ENCODE measurements at regions not wholly inside any gene's neighbourhood (a gene's known extent, or its start where the extent isn't known, plus 50 kb on each side); places are given as distances from the start of the nearest gene placed in this dataset.

DNA sequence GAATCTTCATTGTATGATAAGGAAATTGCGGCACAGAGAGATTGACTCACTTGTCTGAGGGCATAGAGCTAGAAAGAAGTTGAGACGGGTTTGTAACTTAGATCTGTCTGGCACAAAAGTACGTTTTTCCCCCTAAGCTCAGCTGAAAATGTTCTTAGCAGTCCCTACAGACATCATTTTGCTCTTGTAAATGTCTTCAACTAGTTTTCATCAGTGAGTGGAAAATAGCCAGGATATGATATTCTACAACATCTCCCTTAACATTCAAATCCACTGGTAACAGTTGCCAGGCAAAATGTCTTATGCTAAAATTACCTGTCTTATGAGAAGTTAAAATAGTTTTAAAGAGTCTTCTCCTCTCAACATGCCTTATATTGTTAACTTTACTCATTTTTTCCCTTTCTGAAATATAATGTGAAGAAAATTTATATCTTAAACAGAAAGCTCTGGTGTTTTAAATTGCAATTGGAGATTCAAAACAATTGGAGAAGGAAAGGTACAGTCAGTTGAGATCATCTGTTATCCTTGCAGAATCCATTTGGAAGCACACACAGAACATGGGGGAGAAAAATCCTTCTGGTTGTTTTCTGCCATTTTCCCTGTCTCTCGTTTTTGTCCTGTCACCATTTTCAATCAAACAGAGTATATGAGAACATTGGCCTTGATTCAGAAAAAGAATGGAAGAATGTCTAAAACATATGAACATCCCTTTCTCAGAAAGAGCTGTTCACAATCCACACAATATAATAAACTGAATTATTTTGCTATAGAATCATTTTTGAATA is 255.0 kb downstream of the TRIB2 start:
- peaks cover 4% of the 10 kb centered on the region; the same call in 1 of the 2 replicates for H3K9me3 Mint-ChIP-seq
- no peaks in the 10 kb centered on the region for H3K27me3 Mint-ChIP-seq (ENCODE audit: insufficient read depth)
- no peak overlapping the region for H3K27ac Mint-ChIP-seq
- no peak overlapping the region for H3K4me3 Mint-ChIP-seq
- H3K4me1 Mint-ChIP-seq (ENCODE audit: low read depth), result peaks cover 14% of the 10 kb centered on the region
- TF ChIP-seq, protein P1, sequence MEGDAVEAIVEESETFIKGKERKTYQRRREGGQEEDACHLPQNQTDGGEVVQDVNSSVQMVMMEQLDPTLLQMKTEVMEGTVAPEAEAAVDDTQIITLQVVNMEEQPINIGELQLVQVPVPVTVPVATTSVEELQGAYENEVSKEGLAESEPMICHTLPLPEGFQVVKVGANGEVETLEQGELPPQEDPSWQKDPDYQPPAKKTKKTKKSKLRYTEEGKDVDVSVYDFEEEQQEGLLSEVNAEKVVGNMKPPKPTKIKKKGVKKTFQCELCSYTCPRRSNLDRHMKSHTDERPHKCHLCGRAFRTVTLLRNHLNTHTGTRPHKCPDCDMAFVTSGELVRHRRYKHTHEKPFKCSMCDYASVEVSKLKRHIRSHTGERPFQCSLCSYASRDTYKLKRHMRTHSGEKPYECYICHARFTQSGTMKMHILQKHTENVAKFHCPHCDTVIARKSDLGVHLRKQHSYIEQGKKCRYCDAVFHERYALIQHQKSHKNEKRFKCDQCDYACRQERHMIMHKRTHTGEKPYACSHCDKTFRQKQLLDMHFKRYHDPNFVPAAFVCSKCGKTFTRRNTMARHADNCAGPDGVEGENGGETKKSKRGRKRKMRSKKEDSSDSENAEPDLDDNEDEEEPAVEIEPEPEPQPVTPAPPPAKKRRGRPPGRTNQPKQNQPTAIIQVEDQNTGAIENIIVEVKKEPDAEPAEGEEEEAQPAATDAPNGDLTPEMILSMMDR (IDR thresholded peaks at IDR 0.05), result no peak
- peaks cover 4% of the 10 kb centered on the region; the same call in 1 of the 2 replicates for H3K36me3 Mint-ChIP-seq (ENCODE audit: low read depth)
- no peak for DNase-seq

GRCh38 chr2:12978066-12978835 is 261.5 kb downstream of the TRIB2 start:
- DNase-seq, result no peak
- Mint-ChIP-seq H3K9me3 (no peaks in the 10 kb centered on the region), H3K4me1 (ENCODE audit: low read depth) (peaks cover 15% of the 10 kb centered on the region), H3K36me3 (ENCODE audit: low read depth) (peaks cover 4% of the 10 kb centered on the region; the same call in 1 of the 2 replicates), H3K4me3 (no peak overlapping the region), H3K27ac (no peak overlapping the region), H3K27me3 (ENCODE audit: insufficient read depth) (no peaks in the 10 kb centered on the region)
- TF ChIP-seq, protein P1 (IDR thresholded peaks at IDR 0.05), result no peak

DNA sequence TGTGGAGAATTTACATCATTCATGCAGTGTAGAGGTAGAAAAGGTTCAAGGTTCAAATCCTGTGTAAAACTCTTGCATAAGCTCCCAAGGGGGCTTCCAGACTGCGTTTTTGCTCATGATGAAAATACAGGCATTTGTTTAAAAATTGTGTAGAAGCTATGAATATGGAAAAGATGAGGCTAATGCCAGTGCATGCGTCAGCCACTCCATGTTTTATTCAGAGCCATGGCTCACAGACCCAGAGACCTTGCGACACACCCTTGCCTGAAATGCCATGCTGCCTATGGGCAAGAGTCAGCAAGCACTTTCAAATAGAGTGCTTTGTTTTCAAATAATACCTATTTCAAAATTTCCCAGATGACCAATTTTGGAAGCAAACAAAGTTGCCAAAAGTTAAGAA is 262.3 kb downstream of the TRIB2 start:
- H3K27ac Mint-ChIP-seq, result no peak overlapping the region
- H3K9me3 Mint-ChIP-seq, result no peaks in the 10 kb centered on the region
- TF ChIP-seq, protein P1 (IDR thresholded peaks at IDR 0.05), result no peak
- H3K4me1 Mint-ChIP-seq (ENCODE audit: low read depth), result peaks cover 15% of the 10 kb centered on the region
- no peak overlapping the region for H3K4me3 Mint-ChIP-seq
- 0 out of 2 replicates have a peak, but pooled peaks cover under 1% of the 10 kb centered on the region for H3K36me3 Mint-ChIP-seq (ENCODE audit: low read depth)
- no peak for DNase-seq
- H3K27me3 Mint-ChIP-seq (ENCODE audit: insufficient read depth), result no peaks in the 10 kb centered on the region

GRCh38 chr2:12980817-12981216 is 264.1 kb downstream of the TRIB2 start:
- Mint-ChIP-seq H3K4me3 (no peak overlapping the region), H3K36me3 (ENCODE audit: low read depth) (no peaks in the 10 kb centered on the region), H3K9me3 (no peaks in the 10 kb centered on the region), H3K4me1 (ENCODE audit: low read depth) (peaks cover 15% of the 10 kb centered on the region), H3K27me3 (ENCODE audit: insufficient read depth) (no peaks in the 10 kb centered on the region), H3K27ac (no peak overlapping the region)
- no peak for DNase-seq
- TF ChIP-seq, protein P1 (IDR thresholded peaks at IDR 0.05), result no peak

GRCh38 chr2:12982149-12982584 is 265.4 kb downstream of the TRIB2 start:
- TF ChIP-seq, protein P1 (IDR thresholded peaks at IDR 0.05), result no peak
- Mint-ChIP-seq H3K4me1 (ENCODE audit: low read depth) (peaks cover 15% of the 10 kb centered on the region), H3K36me3 (ENCODE audit: low read depth) (no peaks in the 10 kb centered on the region), H3K27ac (no peak overlapping the region), H3K4me3 (no peak overlapping the region), H3K9me3 (no peaks in the 10 kb centered on the region), H3K27me3 (ENCODE audit: insufficient read depth) (no peaks in the 10 kb centered on the region)
- peak; percentile 12 for DNase-seq
